Neuronal stem cell (in vitro differentiated cells): ENCODE measurements at regions not wholly inside any gene's neighbourhood (a gene's known extent, or its start where the extent isn't known, plus 50 kb on each side); places are given as distances from the start of the nearest gene placed in this dataset.

ENCODE experiments used
- DNase-seq: peaks from one replicate; pipeline ENCODE4 v3.0.0-alpha.2; 2013; ENCODE audit warnings: low spot score
- H2AFZ ChIP-seq: one replicate; pipeline ENCODE4 v1.6.1; 2013; ENCODE audit warnings: mild to moderate bottlenecking, low read length, inconsistent platforms
- H2AK5ac ChIP-seq: 2 replicates; pipeline ENCODE4 v1.6.1; 2013; ENCODE audit warnings: low read depth, mild to moderate bottlenecking, inconsistent platforms, low read length, moderate library complexity, mixed read lengths
- H2BK120ac ChIP-seq: 2 replicates; pipeline ENCODE4 v1.6.1; 2013; ENCODE audit warnings: low read depth, mild to moderate bottlenecking, inconsistent platforms, low read length, moderate library complexity, mixed read lengths
- H2BK12ac ChIP-seq: one replicate; pipeline ENCODE4 v1.6.1; 2013; ENCODE audit warnings: low read length, inconsistent platforms
- H2BK15ac ChIP-seq: 2 replicates; pipeline ENCODE4 v1.6.1; 2013; ENCODE audit warnings: mild to moderate bottlenecking, low read length, inconsistent platforms, mixed read lengths
- H2BK5ac ChIP-seq: one replicate; pipeline ENCODE4 v1.6.1; 2013; ENCODE audit warnings: inconsistent platforms, mild to moderate bottlenecking, low read length, moderate library complexity
- H3K14ac ChIP-seq: one replicate; pipeline ENCODE4 v1.6.1; 2013; ENCODE audit warnings: low read length, inconsistent platforms
- H3K18ac ChIP-seq: 2 replicates; pipeline ENCODE4 v1.6.1; 2013; ENCODE audit warnings: low read length, inconsistent platforms
- H3K23ac ChIP-seq: 2 replicates; pipeline ENCODE4 v1.6.1; 2013; ENCODE audit warnings: low read depth, mild to moderate bottlenecking, mixed read lengths, low read length, inconsistent platforms; ENCODE audit not compliant: poor library complexity
- H3K27ac ChIP-seq: replicated peaks from 3 replicates; pipeline ENCODE4 v1.5.1; 2013; ENCODE audit warnings: low read length, inconsistent platforms
- H3K27me3 ChIP-seq, 3 experiments: 2 replicates each; pipeline ENCODE4 v1.6.1; 2013; ENCODE audit warnings: low read length in 3 of 3, mild to moderate bottlenecking in 2 of 3, inconsistent platforms in 1 of 3, low read depth in 1 of 3, mixed read lengths in 1 of 3, moderate library complexity in 1 of 3; ENCODE audit not compliant: control insufficient read depth in 3 of 3, insufficient read depth in 3 of 3
- H3K36me3 ChIP-seq, 2 donors: replicated peaks in 1 of 2; 2 replicates each; pipeline ENCODE4 v1.6.1; 2013; ENCODE audit warnings: low read length in 2 of 2; ENCODE audit not compliant: control insufficient read depth in 2 of 2, insufficient read depth in 2 of 2
- H3K4ac ChIP-seq: 2 replicates; pipeline ENCODE4 v1.6.1; 2013; ENCODE audit warnings: inconsistent platforms, mild to moderate bottlenecking, low read length, moderate library complexity
- H3K4me1 ChIP-seq, 2 donors: 1 replicate in 1 of 2; 2 replicates in 1 of 2; pipeline ENCODE4 v1.6.1; 2013; ENCODE audit warnings: low read length in 2 of 2, low read depth in 1 of 2; ENCODE audit not compliant: control insufficient read depth in 2 of 2, insufficient read depth in 1 of 2
- H3K4me2 ChIP-seq: one replicate; pipeline ENCODE4 v1.6.1; 2013; ENCODE audit warnings: mild to moderate bottlenecking, low read length, inconsistent platforms; ENCODE audit not compliant: insufficient read depth, poor library complexity, severe bottlenecking
- H3K4me3 ChIP-seq, 2 donors: 2 replicates each; pipeline ENCODE4 v1.5.1; 2013; ENCODE audit warnings: low read length in 2 of 2, mild to moderate bottlenecking in 2 of 2, inconsistent platforms in 1 of 2, moderate library complexity in 1 of 2
- H3K79me1 ChIP-seq: one replicate; pipeline ENCODE4 v1.6.1; 2013; ENCODE audit warnings: low read depth, mild to moderate bottlenecking, inconsistent platforms, low read length, moderate library complexity
- H3K9ac ChIP-seq: one replicate; pipeline ENCODE4 v1.6.1; 2013; ENCODE audit warnings: mild to moderate bottlenecking, low read depth, low read length, inconsistent platforms; ENCODE audit not compliant: poor library complexity
- H3K9me3 ChIP-seq, 2 donors: replicated peaks in 1 of 2; 2 replicates each; pipeline versions ENCODE3 to v1.6.1; 2013; ENCODE audit warnings: low read length in 2 of 2, mild to moderate bottlenecking in 2 of 2, inconsistent platforms in 1 of 2, low read depth in 1 of 2, mixed read lengths in 1 of 2, moderate library complexity in 1 of 2; ENCODE audit not compliant: control insufficient read depth in 2 of 2, insufficient read depth in 1 of 2
- H4K8ac ChIP-seq: one replicate; pipeline ENCODE4 v1.6.1; 2013; ENCODE audit warnings: low read depth, mild to moderate bottlenecking, inconsistent platforms, low read length, moderate library complexity
- H4K91ac ChIP-seq: one replicate; pipeline ENCODE4 v1.6.1; 2013; ENCODE audit warnings: low read length, low read depth, mild to moderate bottlenecking, inconsistent platforms; ENCODE audit not compliant: poor library complexity
- WGBS, 2 donors: extraction: QIAGEN DNeasy Blood & Tissue Kit; methylation state at CpG; one replicate each; pipeline ENCODE4 v1.1.7; 2013; ENCODE audit warnings: missing lambda C conversion rate in 2 of 2, mixed read lengths in 1 of 2; ENCODE audit not compliant: insufficient read length in 2 of 2, insufficient replicate concordance in 1 of 2; ENCODE audit errors: extremely low coverage in 2 of 2; 5-methylcytosine and 5-hydroxymethylcytosine counted together

DNA sequence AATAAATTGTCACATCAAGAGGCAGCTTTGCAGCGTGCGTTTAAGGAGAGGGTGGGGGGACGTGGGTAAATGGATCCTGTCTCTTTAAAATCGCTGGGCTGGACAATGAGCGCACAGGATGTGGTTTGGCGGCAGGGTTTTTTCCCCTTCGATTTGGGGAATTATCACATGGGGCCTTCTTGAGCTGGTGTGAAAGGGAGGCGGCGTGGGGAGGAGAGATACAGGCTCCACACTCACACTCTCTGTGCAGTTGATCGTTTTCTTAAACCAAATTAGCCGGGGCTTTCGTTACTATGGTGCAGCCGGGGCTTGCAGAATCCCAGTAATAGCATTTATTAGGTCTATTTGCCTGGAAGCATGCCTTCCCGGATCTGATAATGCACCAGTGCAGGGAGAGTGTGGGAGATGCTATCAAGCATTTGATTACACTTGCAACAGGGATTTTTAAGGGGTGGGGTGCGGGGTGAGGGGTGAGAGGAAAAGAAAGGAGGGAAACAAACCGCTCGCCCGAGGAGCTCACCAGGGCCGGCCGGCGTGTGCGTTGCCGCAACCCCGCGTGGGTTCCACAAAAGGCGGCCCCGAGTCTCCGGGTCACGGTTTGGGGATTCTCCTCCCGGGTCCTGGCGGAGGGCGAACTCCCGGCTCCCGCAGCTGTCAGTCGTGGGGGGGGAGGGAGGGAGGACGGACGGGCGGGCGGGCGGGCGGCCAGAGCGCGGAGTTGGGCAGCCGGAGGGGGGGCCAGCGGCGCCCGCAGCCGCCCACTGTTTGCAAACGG, 58.8 kb upstream of the GSE1 start:
- no peak overlapping the region for H3K23ac ChIP-seq
- H2BK120ac ChIP-seq = peak overlapping the region; percentile 19
- no peak overlapping the region for H3K4ac ChIP-seq
- peak overlapping the region; percentile 76 for H3K4me3 ChIP-seq
- peaks cover 0 to 30% (median 0%) of the 10 kb centered on the region in 3 experiments for H3K27me3 ChIP-seq
- H3K36me3 ChIP-seq = no peaks in the 10 kb centered on the region
- peak overlapping the region; percentile 96 for H3K18ac ChIP-seq
- peaks cover 1% of the 10 kb centered on the region for H3K79me1 ChIP-seq
- no peak overlapping the region for H4K8ac ChIP-seq
- H2BK15ac ChIP-seq = peak overlapping the region; percentile 32
- H2BK12ac ChIP-seq = no peak overlapping the region
- H3K9ac ChIP-seq = no peak overlapping the region
- H3K4me2 ChIP-seq = peak overlapping the region; percentile 95
- peaks cover 27 to 36% of the 10 kb centered on the region in 2 donors for H3K4me1 ChIP-seq
- H2AK5ac ChIP-seq = peak overlapping the region; percentile 47
- peak overlapping the region; percentile 71 for H2BK5ac ChIP-seq
- H4K91ac ChIP-seq = no peak overlapping the region
- DNase-seq = peak; percentile 54
- no peak overlapping the region for H3K14ac ChIP-seq
- no peak overlapping the region for H3K27ac ChIP-seq
- no peaks in the 10 kb centered on the region for H3K9me3 ChIP-seq
- H2AFZ ChIP-seq = peak overlapping the region; percentile 87
- no CpG with 5 or more reads among the region's 49 CpGs for WGBS, 2 donors

DNA sequence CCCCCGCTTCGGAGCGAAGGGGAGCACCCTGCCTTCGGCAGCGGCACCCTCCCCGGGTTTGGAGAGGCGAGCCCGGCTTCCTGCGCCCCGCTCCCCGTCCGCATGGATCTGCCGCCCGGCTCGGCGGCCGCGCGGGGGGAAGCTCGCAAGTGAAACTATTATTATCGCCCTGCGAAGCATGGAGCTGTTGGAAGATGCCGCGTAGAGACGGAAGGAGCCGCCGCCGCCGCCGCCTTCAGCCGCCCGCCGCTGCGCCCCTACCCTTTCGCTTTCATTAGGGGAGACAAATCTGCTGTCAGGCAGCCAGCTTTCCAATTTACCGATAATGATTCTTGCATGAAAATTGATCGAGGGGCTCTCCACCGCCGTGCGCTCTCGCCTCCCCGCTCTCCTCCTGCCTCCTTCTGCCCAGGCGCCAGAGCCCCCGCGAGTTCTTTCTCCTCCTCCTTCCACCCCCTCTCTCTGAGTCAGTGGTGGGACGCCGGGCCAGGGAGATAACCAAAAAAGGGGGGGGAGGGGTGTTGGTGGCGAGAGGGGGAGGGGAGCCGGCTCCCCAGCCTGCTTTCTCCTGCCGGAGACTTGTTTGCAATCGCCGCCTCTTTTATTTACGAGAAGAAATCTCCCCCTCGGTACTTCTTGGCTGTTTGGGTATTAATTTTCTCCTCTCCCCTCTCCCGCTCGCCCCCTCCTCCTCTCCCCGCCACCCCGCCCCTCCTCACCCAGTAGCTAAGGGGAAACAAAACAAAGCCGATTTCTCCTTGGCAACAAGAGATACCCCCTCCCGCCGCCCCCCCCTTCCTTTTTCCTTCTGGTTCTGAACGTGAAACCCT, 58.0 kb upstream of the GSE1 start:
- Histone ChIP-seq H3K79me1 (peaks cover 1% of the 10 kb centered on the region), H2AFZ (peak overlapping the region; percentile 57), H2BK5ac (peak overlapping the region; percentile 43), H3K4ac (no peak overlapping the region), H3K23ac (peak overlapping the region; percentile 10), H3K27me3 (peaks cover 0 to 30% (median 0%) of the 10 kb centered on the region in 3 experiments), H3K9me3 (no peaks in the 10 kb centered on the region), H2BK15ac (peak overlapping the region; percentile 32), H3K36me3 (no peaks in the 10 kb centered on the region), H3K4me2 (peak overlapping the region; percentile 95), H2AK5ac (peak overlapping the region; percentile 47), H2BK120ac (no peak overlapping the region), H3K14ac (peak overlapping the region; percentile 64), H3K4me1 (peaks cover 30 to 44% of the 10 kb centered on the region in 2 donors), H4K8ac (peak overlapping the region; percentile 76), H3K4me3 (peak overlapping the region; percentile 76), H3K27ac (no peak overlapping the region), H3K9ac (no peak overlapping the region), H3K18ac (peak overlapping the region; percentile 92), H2BK12ac (no peak overlapping the region), H4K91ac (no peak overlapping the region)
- no CpG with 5 or more reads among the region's 62 CpGs for WGBS, 2 donors
- no peak for DNase-seq

DNA sequence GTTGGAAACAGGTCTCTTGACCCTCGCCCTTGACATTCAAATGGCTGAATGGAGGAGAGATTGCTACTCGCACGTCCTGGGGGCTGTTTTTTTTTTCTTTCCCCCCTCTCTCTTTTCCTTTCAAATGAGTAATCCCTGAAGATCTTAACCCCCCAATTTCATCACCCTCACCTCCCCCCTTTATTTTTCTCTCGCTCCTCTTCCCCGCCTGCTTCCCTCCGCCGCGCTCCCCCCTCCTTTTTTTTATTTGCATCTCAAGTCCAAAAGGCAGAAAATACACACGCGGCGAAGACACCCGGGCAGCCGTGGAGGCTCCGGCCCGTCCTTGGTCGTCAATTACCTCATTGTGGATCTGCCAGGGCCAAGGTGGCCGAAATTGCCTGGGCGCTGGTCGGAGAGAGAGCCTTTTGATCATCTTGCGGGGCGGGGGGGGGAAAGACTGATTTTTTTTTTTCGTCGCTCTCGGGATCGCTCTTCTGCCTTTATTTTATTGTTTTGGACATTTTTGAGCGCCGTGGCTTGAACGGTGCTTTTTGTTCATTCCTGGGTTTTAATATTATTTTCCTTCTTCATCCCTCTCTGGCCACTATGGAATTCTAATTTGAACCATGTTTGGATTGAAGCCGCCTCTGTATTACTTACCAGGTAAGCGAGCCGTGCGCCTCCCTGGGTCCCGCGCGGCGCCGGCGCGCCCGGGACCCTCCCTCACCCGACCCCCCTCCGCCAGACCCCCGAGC, 57.2 kb upstream of the GSE1 start:
- Histone ChIP-seq H3K4me3 (peak overlapping the region; percentile 74 to 76), H3K79me1 (peaks cover 1% of the 10 kb centered on the region), H3K9me3 (no peaks in the 10 kb centered on the region), H3K18ac (peak overlapping the region; percentile 87), H3K4me2 (peak overlapping the region; percentile 95), H3K14ac (no peak overlapping the region), H2AFZ (peak overlapping the region; percentile 50), H2BK5ac (no peak overlapping the region), H3K4me1 (peaks cover 30 to 45% of the 10 kb centered on the region in 2 donors), H3K36me3 (no peaks in the 10 kb centered on the region), H4K8ac (no peak overlapping the region), H2BK12ac (no peak overlapping the region), H2AK5ac (peak overlapping the region; percentile 27), H3K27ac (no peak overlapping the region), H3K23ac (no peak overlapping the region), H3K4ac (no peak overlapping the region), H2BK15ac (peak overlapping the region; percentile 54), H4K91ac (no peak overlapping the region), H2BK120ac (no peak overlapping the region), H3K9ac (no peak overlapping the region), H3K27me3 (peaks cover 0 to 30% (median 0%) of the 10 kb centered on the region in 3 experiments)
- WGBS, 2 donors = no CpG with 5 or more reads among the region's 43 CpGs
- DNase-seq = no peak
